AG04449 (cell line): ENCODE measurements at regions not wholly inside any gene's neighbourhood (a gene's known extent, or its start where the extent isn't known, plus 50 kb on each side); places are given as distances from the start of the nearest gene placed in this dataset.

ENCODE experiments used
- CTCF ChIA-PET: fragments of 350-600 bp; formaldehyde crosslinking; extraction: SDS; loops from one replicate; lab custom pipeline; 2021; ENCODE audit warnings: antibody characterized with exemption; lab: Yijun Ruan, JAX
- POLR2A ChIA-PET: fragments of 400-600, 350-600 bp; formaldehyde crosslinking; extraction: SDS; loops from one replicate; lab custom pipeline; 2020; ENCODE audit warnings: antibody characterized with exemption, inconsistent platforms; lab: Yijun Ruan, JAX
- DNase-seq: peaks from one replicate; pipeline ENCODE4 v3.0.0-alpha.2; 2010; ENCODE audit warnings: low read depth, low spot score
- H3K4me3 ChIP-seq: 2 replicates; pipeline ENCODE4 v1.5.1; 2011; ENCODE audit warnings: low read depth, mild to moderate bottlenecking, control low read depth, low read length
- TF ChIP-seq, protein P1 (sequence below): IDR thresholded peaks from one replicate; pipeline ENCODE4 v1.5.1; 2011; ENCODE audit warnings: mild to moderate bottlenecking, moderate library complexity, low read length, control low read depth, inconsistent platforms; ENCODE audit not compliant: insufficient read depth; ENCODE audit errors: missing control alignments

DNA sequence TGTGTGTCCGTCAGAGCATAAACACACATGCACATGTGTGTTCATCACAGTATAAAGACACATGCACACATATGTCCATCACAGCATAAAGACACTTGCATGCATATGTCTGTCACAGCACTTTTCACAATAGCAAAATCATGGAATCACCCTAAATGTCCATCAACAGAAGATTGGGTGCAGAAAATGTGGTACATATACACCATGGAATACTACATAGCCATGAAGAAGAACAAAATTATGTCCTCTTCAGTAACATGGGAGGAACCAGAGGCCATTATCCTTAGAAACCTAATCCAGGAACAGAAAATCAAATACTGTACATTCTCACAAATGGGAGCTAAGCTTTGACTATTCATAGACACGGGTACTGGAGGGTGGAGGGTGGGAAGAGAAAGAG is 732.2 kb downstream of the GALR1 start:
- TF ChIP-seq, protein P1, sequence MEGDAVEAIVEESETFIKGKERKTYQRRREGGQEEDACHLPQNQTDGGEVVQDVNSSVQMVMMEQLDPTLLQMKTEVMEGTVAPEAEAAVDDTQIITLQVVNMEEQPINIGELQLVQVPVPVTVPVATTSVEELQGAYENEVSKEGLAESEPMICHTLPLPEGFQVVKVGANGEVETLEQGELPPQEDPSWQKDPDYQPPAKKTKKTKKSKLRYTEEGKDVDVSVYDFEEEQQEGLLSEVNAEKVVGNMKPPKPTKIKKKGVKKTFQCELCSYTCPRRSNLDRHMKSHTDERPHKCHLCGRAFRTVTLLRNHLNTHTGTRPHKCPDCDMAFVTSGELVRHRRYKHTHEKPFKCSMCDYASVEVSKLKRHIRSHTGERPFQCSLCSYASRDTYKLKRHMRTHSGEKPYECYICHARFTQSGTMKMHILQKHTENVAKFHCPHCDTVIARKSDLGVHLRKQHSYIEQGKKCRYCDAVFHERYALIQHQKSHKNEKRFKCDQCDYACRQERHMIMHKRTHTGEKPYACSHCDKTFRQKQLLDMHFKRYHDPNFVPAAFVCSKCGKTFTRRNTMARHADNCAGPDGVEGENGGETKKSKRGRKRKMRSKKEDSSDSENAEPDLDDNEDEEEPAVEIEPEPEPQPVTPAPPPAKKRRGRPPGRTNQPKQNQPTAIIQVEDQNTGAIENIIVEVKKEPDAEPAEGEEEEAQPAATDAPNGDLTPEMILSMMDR = no peak
- CTCF ChIA-PET = no interaction called here
- DNase-seq = no peak
- POLR2A ChIA-PET = no interaction called here
- no peak overlapping the region for H3K4me3 ChIP-seq

DNA sequence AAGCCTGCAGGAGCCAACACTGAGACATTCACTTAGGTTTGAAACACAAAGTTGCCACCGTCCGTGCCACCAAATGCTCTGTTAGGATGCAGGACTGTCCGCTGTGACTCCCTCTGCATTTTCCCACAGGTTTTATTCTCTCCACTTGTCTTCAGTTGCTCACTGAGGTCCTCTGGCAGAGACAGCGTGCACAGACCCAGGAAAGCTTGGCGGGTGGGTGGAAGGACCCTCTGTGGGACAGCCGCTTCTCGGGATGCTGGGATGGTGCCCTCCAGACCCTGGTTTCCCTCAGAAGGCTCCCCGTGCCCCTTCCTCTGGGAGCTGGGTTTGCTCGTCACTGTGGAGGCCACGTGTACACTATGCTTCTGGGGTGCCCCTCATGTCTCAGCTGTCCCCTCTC is 733.6 kb downstream of the GALR1 start:
- ChIA-PET CTCF (no interaction called here), POLR2A (no interaction called here)
- H3K4me3 ChIP-seq = no peak overlapping the region
- DNase-seq = no peak
- TF ChIP-seq, protein P1 = no peak

DNA sequence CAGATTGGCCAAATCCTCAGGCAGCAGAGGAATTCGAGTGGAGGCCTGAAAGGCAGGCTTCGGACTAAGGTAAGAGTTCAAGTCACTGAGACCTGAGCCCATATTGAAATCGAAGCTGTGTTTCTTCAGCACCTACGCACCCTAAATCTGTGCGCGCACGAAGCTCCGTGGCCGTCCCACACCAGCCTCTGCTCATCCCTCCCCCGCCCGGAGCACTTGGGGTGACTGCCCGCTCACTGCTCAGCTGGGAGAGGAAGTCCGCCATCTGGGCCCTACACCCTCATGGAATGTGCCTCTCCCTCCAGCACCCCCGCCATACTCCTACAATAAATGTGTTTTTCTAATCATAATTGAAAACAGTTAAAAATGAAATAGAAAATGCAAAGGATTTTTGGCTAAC is 734.5 kb downstream of the GALR1 start:
- no peak for DNase-seq
- TF ChIP-seq, protein P1 = no peak
- POLR2A ChIA-PET = no interaction called here
- CTCF ChIA-PET = no interaction called here
- no peak overlapping the region for H3K4me3 ChIP-seq

DNA sequence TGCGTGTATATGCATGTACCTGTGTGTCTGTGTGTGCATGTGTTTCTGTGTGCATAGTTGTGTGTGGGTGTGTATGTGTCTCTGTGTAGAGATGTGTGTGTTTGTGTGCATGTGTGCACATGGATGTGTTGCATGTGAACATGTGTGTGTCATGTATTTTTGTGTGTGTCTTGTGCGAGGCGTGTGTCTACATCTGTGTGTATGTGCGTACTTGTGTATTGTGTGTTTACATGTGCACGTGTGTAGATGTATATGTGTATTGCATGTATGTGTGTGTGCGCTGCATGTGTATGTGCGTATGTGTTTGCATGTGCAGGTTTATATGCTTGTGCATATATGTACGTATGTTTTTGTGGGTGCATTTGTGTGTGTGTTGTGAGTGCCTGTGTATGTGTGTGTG is 735.2 kb downstream of the GALR1 start:
- ChIA-PET POLR2A (no interaction called here), CTCF (no interaction called here)
- no peak overlapping the region for H3K4me3 ChIP-seq
- no peak for DNase-seq
- TF ChIP-seq, protein P1 = no peak

DNA sequence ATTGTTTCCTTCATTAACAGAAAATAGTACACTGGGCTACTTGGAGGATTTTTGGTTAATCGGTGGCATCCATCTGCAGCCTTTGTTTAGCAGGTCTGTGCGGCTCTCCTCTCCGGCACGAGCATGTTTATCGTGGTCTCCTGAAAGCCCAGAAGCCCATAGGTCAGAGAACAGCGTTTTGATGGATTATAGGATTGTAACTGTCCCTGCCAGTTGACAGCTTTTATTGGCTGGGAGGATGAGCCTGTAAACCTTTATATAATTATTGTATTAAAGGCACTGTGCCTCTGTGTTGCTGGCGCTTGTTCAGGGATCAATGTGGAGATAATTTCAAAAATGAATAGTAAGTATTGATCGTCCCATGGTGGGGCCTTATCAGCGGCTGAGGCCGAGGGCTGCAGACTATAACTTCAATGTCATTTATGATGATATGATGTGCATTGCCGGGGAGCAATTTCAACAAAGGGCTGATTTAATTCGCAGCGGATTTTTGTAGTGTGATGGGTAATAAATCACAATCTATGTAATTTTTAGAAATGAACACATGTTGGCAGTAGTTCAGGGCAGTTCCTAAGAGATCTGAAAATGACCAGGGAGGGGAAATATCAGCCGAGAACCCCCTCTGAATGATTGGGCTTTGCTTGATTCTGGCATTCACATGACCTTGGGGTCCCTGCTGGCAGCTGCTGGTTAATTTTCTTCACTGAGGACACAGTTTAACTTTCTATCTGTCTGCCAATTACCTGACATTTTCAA is 736.1 kb downstream of the GALR1 start:
- DNase-seq = no peak
- ChIA-PET CTCF (no interaction called here), POLR2A (no interaction called here)
- H3K4me3 ChIP-seq = no peak overlapping the region
- TF ChIP-seq, protein P1 = no peak

DNA sequence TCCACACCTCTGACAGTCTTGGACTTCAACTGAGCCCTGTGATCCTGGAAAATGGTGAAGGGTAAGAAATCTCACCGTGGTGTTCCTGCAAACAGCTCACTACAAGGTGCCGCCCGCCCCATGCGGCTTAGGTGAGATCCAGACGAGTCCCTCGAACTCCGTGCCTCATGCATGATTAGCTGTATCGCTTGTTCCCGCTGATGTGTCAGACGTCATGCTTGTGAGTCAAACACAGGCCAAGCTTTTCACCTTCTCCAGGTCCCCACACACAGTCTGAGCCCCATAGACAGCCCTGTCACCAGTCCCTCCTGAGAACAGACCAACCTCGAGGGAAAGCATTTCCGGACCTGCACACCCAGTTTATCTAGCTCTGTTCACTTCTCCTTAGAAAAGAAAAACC is 740.5 kb downstream of the GALR1 start:
- POLR2A ChIA-PET = no interaction called here
- TF ChIP-seq, protein P1 = no peak

More for the DNA sequence above, 740.5 kb downstream of the GALR1 start:
- no peak overlapping the region for H3K4me3 ChIP-seq
- CTCF ChIA-PET = no interaction called here
- no peak for DNase-seq
